ENCODE measurements at regions not wholly inside any gene's neighbourhood (a gene's known extent, or its start where the extent isn't known, plus 50 kb on each side); places are given as distances from the start of the nearest gene placed in this dataset.
"Not testable (repeated sequence)": the region's sequence is repeated elsewhere in the genome, so short reads cannot be mapped to it uniquely, and the experiment has no call there.

DNA sequence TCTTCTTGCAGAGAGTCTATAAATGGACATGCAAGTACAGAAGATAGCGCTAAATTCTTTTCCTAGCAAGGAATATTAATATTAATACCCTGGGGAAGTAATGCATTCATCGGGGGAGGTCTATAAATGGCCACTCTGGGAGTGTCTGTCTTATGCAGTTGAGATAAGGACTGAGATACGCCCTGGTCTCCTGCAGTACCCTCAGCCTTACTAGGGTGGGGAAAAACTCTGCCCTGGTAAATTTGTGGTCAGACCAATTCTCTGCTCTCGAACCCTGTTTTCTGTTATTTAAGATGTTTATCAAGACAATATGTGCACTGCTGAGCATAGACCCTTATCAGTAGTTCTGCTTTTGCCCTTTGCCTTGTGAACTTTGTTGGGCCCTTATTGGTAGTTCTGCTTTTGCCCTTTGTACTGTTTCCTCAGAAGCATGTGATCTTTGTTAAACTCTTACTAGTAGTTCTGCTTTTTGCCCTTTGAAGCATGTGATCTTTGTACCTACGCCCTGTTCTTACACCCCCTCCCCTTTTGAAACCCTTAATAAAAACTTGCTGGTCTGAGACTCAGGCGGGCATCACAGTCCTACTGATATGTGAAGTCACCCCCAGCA is 1956.2 kb downstream of the PCDH9 start:
- not testable (repeated sequence) for DNase-seq

DNA sequence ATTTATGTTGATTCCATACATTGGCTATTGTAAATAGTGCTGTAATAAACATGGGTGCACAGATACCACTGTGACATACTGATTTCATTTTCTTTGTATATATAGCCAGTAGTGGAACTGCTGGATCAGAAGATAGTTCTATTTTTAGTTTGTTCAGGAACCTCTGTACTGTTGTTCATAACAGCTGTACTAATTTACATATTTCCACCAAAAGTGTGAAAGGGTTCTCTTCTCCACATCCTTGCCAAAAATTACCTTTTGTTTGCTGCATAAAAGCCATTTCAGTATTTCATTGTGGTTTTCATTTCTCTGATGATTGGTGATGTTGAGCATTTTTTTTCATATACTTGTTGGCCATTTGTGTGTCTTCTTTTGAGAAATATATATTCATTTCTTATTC is 1962.1 kb downstream of the PCDH9 start:
- no peak for DNase-seq

DNA sequence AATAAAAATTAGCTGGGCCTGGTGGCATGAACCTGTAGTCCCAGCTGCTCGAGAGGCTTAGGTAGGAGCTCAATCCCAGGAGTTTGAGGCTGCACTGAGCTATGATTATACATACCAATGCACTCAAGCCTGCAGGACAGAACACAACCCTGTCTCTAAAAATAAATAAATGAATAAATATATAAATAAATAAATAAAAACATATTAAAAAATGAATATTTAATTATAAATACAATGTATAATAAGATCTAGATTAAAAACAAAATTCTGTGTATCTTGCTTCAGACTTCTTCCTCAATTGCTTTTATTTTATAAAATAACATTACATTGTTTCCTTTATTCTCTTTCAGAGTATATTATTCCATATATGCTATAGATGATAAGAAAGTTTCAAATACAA is 1964.1 kb downstream of the PCDH9 start:
- DNase-seq, result no peak

DNA sequence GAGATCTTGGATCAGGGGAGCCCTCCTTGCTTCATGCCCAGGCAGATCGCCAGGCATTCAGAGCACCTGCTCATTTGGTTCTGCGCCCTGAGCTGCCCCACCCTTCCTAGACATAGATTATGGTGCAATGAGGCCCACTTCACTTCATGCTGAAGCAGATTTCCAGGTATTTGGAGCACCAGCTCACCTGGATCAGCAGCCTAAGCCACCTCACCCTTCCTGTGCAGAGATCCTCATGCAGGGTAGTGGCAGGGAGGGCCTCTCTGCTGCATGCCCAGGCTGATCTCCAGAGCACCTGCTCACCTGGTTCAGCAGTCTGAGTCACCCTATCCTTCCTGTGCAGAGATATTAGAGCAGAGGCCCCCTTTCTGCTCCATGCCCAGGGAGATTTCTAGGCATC is 1966.1 kb downstream of the PCDH9 start:
- no peak for DNase-seq

DNA sequence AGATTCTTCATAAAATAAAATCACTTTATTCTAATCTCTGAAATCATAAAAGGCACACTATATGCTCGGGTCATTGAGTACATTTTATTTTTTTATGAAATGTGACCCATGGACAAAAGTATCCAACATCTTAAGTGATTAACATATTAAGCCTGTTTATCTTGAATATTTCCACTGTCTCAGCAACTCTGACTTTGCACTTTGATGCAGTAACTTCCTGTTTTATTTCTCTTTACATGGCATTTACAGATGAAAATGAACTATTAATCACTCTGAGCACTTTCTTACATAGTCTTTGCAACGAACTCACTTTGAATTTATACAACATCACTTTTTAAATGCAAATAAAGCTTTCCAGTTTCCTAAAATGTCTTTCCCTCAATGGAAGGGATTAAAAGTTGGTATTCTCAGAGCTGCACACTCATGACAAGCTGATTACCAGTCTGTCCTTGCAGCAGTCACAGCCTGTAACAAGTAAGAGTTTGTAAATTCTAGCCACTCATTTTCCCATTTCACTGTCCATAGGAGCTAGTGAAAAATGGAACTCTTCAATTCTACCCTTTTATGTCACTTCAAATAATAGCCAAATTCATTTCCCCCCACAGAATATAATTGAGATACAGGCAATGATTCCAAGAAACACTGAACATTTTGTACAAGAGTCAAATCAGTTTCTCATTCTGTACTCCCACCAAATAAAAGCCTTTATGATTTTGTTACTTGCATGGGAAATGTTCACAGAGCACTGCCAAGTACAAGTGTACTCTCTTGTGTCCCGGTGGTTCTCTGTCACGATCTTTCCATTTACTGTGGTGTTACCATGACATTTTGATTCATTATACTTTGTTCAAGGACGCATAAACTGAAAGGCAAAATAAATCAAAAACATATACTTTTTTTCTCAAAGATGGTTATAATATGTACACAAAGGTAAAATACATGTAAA is 1968.9 kb downstream of the PCDH9 start:
- DNase-seq, result no peak

DNA sequence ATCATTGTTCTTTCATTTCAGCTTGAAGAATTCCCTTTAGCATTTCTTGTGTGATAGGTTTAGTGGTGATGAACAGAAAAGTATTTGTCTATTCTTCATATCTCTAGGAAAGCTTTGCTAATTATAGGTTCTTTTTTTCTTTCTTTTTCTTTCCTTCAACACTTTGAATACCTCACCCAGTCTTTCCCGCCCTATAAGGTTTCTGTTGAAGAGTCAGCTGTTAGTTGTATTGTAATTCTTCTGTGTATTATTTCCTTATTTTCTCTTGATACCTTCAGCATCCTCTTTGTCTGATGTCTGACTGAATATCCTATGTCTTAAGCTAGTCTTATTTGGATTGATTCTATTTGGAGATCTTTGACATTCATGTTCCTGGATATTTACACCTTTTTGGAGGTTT is 1989.4 kb downstream of the PCDH9 start:
- DNase-seq, result no peak

DNA sequence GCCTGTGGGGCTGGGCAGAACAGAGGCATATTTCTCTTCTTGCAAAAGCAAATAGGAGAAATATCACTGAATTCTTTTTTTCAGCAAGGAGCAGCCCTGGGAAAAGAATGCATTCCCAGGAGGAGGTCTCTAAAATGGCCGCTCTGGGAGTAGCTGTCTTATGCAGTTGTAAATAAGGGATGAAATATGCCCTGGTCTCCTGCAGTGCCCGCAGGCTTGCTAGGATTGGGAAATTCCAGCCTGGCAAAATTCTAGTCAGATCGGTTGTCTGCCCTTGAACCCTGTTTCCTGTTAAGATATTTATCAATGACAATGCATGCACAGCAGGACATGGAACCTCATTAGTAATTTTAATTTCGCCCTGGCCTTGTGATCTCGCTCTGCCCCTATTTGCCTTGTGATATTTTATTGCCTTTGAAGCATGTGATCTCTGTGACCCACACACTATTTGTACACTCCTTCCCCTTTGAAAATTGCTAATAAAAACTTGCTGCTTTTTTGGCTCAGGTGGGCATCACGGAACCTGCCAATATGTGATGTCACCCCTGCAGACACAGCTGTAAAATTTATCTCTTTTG is 1993.2 kb downstream of the PCDH9 start:
- no peak for DNase-seq

DNA sequence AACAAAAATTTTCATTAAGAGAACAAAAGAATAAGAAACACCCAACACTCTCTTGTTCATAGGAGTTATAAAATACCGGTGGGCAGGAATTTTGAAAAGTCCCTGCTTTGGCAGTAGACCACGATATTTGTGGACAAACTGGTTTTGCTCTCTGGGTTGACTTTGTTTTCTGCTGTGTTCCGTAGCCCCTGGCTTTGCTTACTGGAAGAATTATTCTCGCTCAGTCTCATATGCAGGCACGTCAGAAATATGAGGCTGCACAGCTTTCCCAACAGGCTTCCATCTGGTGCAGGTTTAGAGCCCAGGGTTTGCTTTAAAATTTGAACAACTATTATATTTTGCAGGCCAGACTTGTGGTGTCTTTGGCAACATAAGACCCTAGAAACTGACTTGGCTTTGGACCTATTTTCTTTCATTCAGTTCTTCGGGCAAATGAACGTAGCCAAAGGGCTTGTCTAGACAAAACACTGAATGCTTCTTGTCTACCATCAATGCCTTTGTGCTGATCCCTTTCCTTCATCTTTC is 2012.6 kb downstream of the PCDH9 start:
- no peak for DNase-seq

DNA sequence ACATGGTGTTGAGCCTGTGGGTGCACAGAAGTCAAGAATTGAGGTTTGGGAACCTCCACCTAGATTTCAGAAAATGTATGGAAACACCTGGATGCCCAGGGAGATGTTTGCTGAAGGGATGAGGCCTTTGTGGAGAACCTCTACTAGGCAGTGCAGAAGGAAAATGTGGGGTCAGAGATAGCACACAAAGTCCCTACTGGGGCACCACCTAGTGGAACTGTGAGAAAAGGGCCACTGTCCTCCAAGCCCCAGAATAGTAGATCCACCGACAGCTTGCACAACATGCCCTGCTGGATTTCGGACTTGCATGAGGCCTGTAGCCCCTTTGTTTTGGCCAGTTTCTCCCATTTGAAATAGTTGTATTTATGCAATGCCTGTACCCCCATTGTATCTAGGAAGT is 2027.3 kb downstream of the PCDH9 start:
- DNase-seq, result not testable (repeated sequence)

DNA sequence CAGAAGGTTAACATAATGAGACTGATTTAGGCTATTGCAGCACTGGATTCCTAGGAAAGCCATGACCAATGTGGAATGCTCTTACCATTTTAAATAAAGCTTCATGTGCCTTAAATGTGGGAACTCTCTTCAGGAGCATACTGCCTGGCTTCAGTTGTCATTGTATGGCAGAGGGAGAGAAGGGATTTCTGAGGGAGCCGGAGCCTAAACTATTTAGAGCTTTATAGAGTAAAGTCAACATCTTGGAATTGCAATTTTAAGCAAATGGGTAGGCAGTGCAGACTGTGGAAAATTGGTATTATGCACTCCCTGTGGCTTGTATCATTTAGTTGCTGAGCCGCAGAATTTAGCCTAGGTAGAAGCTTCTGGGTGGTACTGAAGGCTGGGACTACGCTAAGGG is 2041.4 kb downstream of the PCDH9 start:
- DNase-seq, result no peak

DNA sequence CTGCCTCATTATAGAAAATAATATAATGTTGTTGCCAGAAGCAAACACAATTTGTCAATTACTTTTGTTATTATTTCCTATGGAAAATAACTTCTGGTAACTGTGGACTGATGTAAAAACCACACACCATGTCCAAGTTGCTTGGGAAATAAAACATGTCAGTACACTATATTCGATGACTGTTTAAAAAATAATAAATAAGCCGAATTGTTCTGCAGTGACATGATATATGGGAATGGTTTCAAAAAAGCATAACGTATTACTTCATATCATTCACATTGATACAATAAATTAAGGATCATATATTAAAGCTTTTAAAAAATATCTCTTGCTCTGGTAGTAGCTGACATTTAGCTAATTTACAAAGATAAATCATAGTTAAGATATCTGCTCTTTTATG is 2062.1 kb downstream of the PCDH9 start:
- no peak for DNase-seq

DNA sequence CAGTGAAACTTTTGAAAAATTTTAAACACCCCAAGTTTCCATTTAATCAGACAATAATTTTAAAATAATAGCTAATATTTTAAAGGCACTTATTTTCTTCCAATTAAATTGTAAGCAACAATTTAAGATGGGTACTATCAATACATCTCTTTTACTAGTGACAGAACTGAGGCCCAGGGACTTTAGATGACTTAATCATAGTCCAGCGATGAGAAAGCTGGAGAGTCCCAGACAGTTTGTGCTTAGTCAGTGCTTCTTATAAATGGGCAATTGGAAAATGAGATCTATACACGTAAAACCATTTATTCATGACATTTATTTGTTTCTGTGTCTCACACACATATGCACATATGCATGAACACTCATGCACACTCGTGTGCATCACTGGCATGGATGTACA is 2063.5 kb downstream of the PCDH9 start:
- no peak for DNase-seq

DNA sequence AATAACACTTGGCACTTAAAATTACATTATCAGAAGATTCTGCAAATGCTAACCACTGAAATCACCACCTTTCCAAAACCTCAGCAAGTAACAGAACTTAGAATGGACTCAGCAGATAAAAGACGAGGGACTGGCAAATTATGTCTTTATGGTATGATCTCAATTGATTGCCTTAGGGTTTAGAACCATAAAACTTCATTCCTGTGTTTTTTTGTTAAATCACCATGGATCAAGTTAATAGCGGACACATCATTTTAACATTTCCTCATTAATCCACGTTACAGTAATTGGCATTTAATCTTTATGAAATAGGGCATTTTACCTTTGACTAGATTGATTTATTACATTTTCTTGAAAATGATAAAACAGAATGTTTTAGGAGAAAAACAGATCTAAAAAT is 2070.3 kb downstream of the PCDH9 start:
- no peak for DNase-seq

DNA sequence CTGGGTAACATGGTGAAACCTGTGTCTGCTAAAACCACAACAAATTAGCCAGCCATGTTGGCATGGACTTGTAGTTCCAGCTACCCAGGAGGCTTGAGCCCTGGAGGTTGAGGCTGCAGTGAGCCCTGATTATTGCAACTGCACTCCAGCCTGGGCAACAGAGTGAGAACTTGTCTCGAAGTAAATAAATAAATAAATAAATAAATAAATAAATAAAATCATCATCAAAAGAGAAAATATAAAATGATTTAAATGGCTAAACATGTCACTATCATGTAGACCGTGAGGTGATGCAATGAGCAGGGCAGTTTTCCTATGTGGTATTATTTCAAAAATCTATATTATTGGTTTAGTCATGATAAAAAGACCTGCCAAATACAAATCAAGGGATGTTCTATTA is 2074.3 kb downstream of the PCDH9 start:
- DNase-seq, result no peak

DNA sequence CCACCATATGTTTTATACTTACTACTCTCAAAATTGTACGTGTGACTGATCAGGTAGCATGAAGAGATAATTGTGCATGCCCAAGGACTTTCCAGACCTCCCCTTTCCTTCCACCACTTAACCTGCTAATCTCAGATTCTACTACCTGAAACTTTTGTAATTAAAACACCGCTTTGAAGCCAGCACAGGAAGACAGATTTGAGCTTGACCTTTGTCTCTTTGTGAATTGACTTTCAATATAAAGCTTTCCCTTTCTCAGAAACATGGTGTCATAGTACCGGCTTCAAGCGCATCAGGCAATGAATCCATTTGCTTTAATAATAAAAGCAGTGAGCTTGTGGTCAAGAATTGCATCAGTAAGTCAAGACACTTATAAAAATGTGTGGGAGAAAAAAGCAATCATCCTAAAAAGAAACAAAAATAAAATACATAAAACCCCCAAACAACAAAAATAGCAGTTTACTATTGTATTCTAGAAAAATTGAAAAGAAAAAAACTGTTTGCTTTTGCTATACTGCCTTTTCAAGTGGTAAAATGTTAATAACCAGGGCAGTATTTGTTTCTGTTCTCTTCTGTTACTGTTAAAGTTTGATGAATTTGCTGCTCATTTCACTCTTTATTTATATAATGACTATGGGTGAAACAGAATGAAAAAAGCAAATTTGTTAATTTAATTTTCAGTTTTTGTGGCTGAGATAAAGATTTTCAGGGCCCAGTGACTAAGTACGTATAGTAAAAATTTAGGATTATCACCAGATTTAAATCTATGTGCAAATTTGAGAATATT is 2075.3 kb downstream of the PCDH9 start:
- no peak for DNase-seq

DNA sequence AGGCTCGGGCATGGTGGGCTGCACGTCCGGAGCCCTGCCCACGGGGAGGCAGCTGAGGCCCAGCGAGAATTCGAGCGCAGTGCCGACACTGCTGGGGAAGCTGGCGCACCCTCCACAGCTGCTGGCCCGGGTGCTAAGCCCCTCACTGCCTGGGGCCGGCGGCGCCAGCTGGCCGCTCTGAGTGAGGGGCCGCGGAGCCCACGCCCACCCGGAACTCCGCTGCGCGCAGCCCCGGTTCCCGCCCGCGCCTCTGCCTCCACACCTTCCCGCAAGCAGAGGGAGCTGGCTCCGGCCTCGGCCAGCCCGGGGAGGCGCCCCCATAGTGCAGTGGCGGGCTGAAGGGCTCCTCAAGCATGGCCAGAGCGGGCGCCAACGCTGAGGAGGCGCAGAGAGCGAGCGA is 2080.4 kb downstream of the PCDH9 start:
- DNase-seq, result no peak

DNA sequence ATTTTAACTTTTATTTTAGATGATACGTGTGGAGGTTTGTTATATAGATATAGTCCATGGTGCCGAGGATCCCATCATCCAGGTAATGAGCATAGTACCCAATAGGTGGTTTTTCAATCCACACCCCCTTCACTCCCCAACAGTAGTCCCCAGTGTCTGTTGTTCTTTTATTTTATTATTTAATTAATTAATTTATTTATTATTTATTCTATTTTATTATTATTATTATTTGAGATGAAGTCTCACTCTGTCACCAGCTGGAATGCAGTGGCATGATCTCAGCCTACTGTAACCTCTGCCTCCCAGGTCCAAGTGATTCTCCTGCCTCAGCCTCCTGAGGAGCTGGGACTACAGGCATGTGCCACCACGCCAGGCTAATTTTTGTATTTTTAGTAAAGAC is 2086.2 kb downstream of the PCDH9 start:
- DNase-seq, result no peak

DNA sequence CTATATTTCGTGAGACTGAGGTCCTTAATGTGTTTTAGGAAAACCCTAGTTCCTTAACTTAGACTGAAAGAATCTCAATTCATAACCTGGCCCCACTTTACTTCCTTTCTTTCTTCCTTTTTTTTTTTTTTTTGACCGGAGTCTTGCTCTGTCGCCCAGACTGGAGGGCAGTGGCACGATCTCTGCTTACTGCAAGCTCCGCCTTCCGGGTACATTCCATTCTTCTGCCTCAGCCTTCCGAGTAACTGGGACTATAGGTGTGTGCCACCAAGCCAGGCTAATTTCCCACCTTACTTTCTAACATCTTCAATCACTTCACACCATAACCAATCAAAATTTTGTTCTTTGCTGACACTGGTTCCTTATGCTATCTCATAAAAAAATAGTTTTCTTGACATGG is 2097.0 kb downstream of the PCDH9 start:
- no peak for DNase-seq

DNA sequence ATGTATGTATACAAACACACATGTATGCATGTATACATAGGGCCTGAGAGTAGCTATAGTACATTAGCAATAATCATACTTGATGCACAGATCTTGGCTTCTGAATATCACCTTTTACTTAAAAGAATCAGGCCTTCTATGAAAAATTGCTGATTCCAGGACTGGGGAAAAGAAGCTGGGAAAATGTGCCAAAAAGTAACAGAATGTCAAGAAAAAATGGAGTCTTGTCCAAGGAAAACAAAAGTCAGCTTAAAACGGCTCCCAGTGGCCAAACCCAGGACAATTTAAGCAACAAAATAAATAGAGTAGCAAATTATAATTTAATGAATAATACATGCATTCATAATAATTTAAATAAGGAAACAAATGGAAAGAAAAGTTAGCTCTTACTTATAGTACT is 2104.9 kb downstream of the PCDH9 start:
- DNase-seq, result no peak

DNA sequence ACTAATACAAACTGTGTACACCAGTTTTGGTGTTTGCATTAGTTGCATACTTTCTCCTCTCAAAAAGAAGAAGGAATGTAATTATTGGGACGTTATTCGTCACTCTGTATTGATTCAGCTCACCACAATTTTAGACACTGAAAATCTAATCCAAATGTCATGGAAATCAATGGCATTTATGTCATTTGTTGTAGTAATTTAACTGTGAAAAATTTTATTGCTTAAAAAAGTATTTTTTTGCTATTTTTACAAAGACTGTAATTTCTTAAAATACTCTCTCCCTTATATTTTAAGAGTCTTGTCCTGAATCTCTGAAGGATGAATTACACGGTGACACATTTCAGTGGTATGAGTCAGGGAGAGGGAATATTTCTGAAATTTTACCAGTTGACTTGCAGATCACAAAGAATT is 2117.6 kb downstream of the PCDH9 start:
- DNase-seq, result no peak

DNA sequence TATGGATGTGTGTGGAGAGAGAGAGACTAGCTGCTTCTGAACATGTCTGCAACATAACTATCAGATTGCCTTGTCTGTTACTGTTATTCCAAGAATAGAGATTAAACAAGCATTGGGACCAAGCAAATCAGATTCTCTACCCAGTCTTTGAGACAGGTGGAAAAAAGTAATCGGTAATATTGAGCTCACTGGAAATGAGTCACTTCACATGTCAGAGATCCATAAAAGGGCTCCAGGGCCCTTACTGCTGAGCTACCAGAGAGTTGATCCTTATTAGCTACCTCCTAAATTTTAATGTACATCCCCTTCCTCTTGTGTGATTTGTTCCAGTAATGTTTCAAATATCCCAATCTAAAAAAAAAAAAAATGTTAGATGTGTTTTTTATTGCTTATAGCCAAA is 2118.0 kb downstream of the PCDH9 start:
- DNase-seq, result no peak

DNA sequence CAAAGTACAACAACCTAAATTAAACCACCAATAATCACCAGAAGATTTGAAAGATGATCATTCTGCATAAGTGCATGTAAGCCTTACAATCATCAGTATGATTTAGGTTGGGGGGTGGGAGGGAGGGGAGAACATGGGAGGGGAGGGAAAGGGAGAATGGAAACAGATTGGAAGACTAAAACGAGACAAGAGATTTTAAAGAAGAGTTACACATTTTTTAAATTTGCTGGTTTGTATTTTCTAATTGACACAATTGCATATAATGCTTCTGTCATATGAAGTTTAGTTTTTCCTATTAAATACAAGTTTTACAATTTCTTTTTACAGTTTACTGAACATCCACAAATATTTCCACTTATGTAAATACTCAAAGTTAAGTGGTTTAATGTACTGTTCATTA is 2118.9 kb downstream of the PCDH9 start:
- no peak for DNase-seq

DNA sequence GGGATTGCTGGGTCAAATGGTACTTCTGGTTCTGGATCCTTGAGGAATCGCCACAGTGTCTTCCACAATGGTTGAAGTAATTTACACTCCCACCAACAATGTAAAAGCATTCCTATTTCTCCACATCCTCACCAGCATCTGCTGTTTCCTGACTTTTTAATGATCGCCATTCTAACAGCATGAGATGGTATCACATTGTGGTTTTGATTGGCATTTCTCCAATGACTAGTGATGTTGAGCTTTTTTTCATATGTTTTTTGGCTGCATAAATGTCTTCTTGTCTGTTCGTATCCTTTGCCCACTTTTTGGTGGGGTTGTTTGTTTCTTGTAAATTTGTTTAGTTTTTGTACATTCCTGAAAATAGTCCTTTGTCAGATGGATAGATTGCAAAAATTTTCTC is 2125.7 kb downstream of the PCDH9 start:
- DNase-seq, result not testable (repeated sequence)
